Right renal pelvis (tissue), 4 donors: ENCODE measurements at regions not wholly inside any gene's neighbourhood (a gene's known extent, or its start where the extent isn't known, plus 50 kb on each side); places are given as distances from the start of the nearest gene placed in this dataset.

ENCODE experiments used
- DNase-seq, 4 donors: peaks; one replicate each; pipeline ENCODE4 v3.0.0-alpha.2; 2013; ENCODE audit warnings: low read depth in 4 of 4, low spot score in 3 of 4, missing footprints in 1 of 4

GRCh38 chr4:19375136-19375804, 876.4 kb upstream of the SLIT2 start:
- DNase-seq = no peak

- no peak for DNase-seq
Measured at GRCh38 chr4:19372390-19372789, 879.3 kb upstream of the SLIT2 start.

GRCh38 chr4:19368800-19369199, 882.9 kb upstream of the SLIT2 start:
- DNase-seq = no peak

GRCh38 chr4:19366916-19367315, 884.8 kb upstream of the SLIT2 start:
- DNase-seq = no peak

GRCh38 chr4:19358015-19358414, 893.7 kb upstream of the SLIT2 start:
- no peak for DNase-seq

DNA sequence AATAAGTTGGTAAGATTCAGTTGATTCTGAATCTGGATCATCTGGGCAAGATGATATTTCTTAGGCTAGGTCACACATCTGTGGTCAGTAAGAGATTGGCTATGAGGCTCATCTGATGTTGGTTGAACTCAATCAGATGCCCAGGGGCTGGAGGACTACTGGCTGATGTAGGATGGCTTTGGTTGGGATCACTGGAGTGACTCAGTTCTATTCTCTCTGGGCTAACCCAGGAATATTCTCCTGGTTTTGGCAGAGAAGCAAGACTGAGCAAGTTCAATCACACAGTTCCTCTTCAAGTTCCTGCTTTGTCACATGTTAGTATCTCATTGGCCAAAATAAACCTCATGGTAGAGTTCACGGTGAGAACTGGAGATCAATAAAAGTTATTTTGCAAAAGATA, 902.3 kb upstream of the SLIT2 start:
- no peak for DNase-seq

DNA sequence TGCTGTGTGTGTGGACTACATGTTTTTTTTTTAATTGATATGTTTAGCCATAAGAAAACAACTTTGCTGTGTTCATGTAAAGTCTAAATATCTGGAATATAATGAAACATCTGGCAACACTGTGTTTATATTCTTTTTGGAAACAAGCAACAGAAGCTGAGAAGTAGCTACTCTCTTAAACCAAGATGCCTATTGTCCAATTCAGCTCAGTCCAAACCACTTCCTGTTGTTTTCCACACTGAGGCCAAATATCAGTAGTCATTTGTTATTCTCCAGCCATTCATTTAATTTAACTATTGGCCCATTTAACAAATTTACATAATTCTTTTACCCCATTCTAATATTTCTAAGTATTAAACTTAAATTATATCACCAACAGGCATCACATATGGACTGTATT, 903.0 kb upstream of the SLIT2 start:
- no peak for DNase-seq

- no peak for DNase-seq
Measured at GRCh38 chr4:19346636-19347035, 905.1 kb upstream of the SLIT2 start.

- no peak for DNase-seq
Measured at GRCh38 chr4:19329631-19330030, 922.1 kb upstream of the SLIT2 start.

GRCh38 chr4:19329077-19329476, 922.6 kb upstream of the SLIT2 start:
- no peak for DNase-seq

DNA sequence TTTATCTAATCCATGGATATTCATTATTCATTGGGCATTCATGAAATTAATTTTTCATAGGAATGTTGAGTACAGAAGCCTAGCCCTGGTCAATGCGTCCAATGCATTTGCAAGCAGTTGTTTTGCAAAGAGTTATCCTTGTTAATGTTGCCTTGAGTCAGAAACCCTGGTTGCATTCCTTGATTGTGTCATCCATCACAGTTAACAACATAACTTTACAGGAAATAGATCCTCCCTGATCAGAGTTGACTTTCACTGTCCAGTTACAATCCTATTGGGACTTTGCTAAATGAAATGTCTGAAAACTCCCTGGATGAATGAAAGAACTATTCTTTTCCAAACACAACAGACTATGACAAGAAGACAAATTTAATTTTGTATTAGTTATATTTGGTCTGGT, 924.3 kb upstream of the SLIT2 start:
- no peak for DNase-seq

GRCh38 chr4:19324184-19324583, 927.5 kb upstream of the SLIT2 start:
- no peak for DNase-seq

GRCh38 chr4:19319607-19320006, 932.1 kb upstream of the SLIT2 start:
- no peak for DNase-seq

DNA sequence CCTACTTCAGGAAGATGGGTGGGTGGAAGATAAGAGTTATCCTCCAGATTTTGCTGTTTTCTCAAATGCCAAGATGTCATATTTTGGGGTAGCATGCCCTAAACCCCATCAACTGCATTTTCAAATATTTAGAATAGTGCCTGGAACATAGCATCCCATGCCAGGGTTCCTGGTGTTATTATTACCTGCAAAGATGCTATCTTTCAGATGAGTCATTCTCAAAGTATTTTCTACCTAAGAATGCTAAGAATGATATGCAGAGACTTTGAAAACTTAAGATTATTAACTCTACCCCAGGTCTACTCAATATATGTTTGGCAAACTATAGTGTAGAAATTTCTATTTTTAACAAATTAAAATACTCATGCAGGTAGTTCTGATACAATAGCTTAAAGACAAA, 934.3 kb upstream of the SLIT2 start:
- no peak for DNase-seq

- peak in 1 of 4 donors; percentile 10 for DNase-seq
Measured at GRCh38 chr4:19314116-19314515, 937.6 kb upstream of the SLIT2 start.

DNA sequence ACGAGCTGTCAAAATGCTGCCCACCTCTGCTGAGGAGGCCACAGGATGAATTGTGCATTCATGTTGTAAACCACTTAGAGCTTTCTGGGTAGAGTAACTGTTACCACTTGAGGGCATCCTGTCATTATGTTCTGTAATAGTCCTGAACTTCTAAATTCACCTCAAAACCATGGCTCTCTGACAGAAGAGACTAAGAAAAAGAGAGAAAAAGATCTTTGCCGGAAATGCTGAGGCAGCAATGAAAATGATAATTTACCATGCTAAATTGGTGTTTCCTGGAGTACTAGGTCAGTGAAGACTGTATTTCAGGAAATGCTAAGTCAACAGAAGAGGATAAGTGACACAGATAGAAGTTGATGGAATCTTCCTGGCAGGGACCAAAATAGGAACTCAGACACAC, 942.3 kb upstream of the SLIT2 start:
- DNase-seq = peak in 1 of 4 donors; percentile 12

GRCh38 chr4:19304028-19304427, 947.7 kb upstream of the SLIT2 start:
- DNase-seq = no peak

GRCh38 chr4:19301527-19301926, 950.2 kb upstream of the SLIT2 start:
- no peak for DNase-seq

GRCh38 chr4:19300213-19300612, 951.5 kb upstream of the SLIT2 start:
- DNase-seq = no peak

- no peak for DNase-seq
Measured at GRCh38 chr4:19298998-19299397, 952.7 kb upstream of the SLIT2 start.

GRCh38 chr4:19293781-19294180, 957.9 kb upstream of the SLIT2 start:
- no peak for DNase-seq

GRCh38 chr4:19293080-19293479, 958.6 kb upstream of the SLIT2 start:
- no peak for DNase-seq

- DNase-seq = no peak
Measured at GRCh38 chr4:19286924-19287323, 964.8 kb upstream of the SLIT2 start.
